ENCODE measurements at regions not wholly inside any gene's neighbourhood (a gene's known extent, or its start where the extent isn't known, plus 50 kb on each side); places are given as distances from the start of the nearest gene placed in this dataset.
"Not testable (repeated sequence)": the region's sequence is repeated elsewhere in the genome, so short reads cannot be mapped to it uniquely, and the experiment has no call there.

DNA sequence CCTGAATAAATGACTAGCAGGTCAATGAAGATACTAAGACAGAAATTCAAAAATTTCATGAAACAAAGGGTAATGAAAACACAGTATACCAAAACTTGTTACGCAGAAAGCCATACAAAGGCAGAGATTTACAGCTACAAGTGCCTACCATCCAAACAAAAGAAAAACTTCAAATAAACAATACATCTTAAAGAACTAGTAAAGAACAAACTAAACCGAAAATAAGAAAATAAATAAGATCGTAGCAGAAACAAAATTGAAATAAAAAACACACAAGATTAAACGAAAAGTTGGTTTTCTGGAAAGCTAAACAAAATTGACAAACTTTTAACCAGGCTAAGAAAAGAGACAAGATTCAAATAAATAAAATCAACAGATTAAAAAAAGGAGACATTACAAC, 51.5 kb downstream of the VPREB1 start:
- H3K27me3 ChIP-seq; intact Hi-C loops (cut with DNase I); H3K4me3 ChIP-seq; H3K9me3 ChIP-seq; H3K27ac ChIP-seq; H3K36me3 ChIP-seq; DNase-seq; H3K4me1 ChIP-seq; ATAC-seq: not testable (repeated sequence)

GRCh38 chr22:22297159-22297793, 52.7 kb downstream of the VPREB1 start:
- H3K36me3 ChIP-seq; H3K27me3 ChIP-seq; ATAC-seq; H3K9me3 ChIP-seq; intact Hi-C loops (cut with DNase I); H3K4me1 ChIP-seq: not testable (repeated sequence)
- H3K4me3 ChIP-seq, result peak overlapping the region; percentile 95
- peak overlapping the region; percentile 24 for H3K27ac ChIP-seq
- DNase-seq, result peak; percentile 66

- intact Hi-C loops (cut with DNase I), result not testable (repeated sequence)
- DNase-seq, result peak; percentile 89
- H3K27ac ChIP-seq, result peak overlapping the region; percentile 84
Observed at GRCh38 chr22:22297794-22298653, 53.4 kb downstream of the VPREB1 start.

GRCh38 chr22:22298654-22299009, 54.0 kb downstream of the VPREB1 start:
- not testable (repeated sequence) for H3K9me3 ChIP-seq, ATAC-seq

More at GRCh38 chr22:22297794-22298653, 53.4 kb downstream of the VPREB1 start:
- not testable (repeated sequence) for H3K9me3 ChIP-seq, H3K36me3 ChIP-seq, H3K4me1 ChIP-seq, H3K27me3 ChIP-seq
- ATAC-seq, result peak; percentile 100
- H3K4me3 ChIP-seq, result peak overlapping the region; percentile 95
- peak; percentile 21 for TF ChIP-seq CTCF (IDR thresholded peaks at IDR 0.05)

GRCh38 chr22:22300511-22300910, 55.9 kb downstream of the VPREB1 start:
- H3K36me3 ChIP-seq; DNase-seq; intact Hi-C loops (cut with DNase I): not testable (repeated sequence)

More at GRCh38 chr22:22298654-22299009, 54.0 kb downstream of the VPREB1 start:
- intact Hi-C loops (cut with DNase I); H3K27me3 ChIP-seq; H3K36me3 ChIP-seq; DNase-seq; H3K4me1 ChIP-seq: not testable (repeated sequence)
- Histone ChIP-seq H3K27ac (peak overlapping the region; percentile 84), H3K4me3 (peak overlapping the region; percentile 95)

GRCh38 chr22:22300946-22301345, 56.4 kb downstream of the VPREB1 start:
- H3K9me3 ChIP-seq; H3K27me3 ChIP-seq; DNase-seq; intact Hi-C loops (cut with DNase I); ATAC-seq; H3K27ac ChIP-seq; H3K4me3 ChIP-seq; H3K4me1 ChIP-seq: not testable (repeated sequence)
- H3K36me3 ChIP-seq, result peaks cover 11% of the 10 kb centered on the region

More at GRCh38 chr22:22300511-22300910, 55.9 kb downstream of the VPREB1 start:
- not testable (repeated sequence) for H3K4me3 ChIP-seq, ATAC-seq, H3K27ac ChIP-seq, H3K27me3 ChIP-seq, H3K9me3 ChIP-seq, H3K4me1 ChIP-seq

- H3K27ac ChIP-seq, result no peak overlapping the region
- ATAC-seq, result no peak
- no peak for DNase-seq
- H3K27me3 ChIP-seq, result no peaks in the 10 kb centered on the region
- no peaks in the 10 kb centered on the region for H3K9me3 ChIP-seq
- peaks cover 40% of the 10 kb centered on the region for H3K36me3 ChIP-seq
- TF ChIP-seq CTCF (IDR thresholded peaks at IDR 0.05), result no peak
- H3K4me1 ChIP-seq, result no peaks in the 10 kb centered on the region
- intact Hi-C loops (cut with DNase I), result no loop called here
- H3K4me3 ChIP-seq, result no peak overlapping the region
Observed at GRCh38 chr22:22316589-22316988, 72.0 kb downstream of the VPREB1 start.

DNA sequence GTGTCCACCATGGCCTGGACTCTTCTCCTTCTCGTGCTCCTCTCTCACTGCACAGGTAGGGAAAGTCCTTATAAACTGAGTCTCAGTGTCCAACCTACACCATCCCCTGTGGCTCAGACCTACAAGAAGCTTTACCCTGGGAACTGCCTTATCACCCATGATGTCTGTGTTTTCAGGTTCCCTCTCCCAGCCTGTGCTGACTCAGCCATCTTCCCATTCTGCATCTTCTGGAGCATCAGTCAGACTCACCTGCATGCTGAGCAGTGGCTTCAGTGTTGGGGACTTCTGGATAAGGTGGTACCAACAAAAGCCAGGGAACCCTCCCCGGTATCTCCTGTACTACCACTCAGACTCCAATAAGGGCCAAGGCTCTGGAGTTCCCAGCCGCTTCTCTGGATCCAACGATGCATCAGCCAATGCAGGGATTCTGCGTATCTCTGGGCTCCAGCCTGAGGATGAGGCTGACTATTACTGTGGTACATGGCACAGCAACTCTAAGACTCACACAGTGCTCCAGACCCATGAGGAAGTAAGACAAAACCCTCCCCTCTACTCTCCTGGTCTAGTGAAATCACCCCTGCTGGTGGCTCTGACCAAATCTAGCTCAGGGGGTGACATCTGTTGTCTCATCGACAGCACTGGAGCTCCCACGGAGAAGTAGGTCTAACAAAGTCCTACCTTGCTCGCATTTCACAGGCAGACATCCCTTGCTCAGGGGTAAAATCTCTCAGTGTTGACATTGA, 74.3 kb downstream of the VPREB1 start:
- Histone ChIP-seq H3K4me3 (no peak overlapping the region), H3K4me1 (no peaks in the 10 kb centered on the region), H3K27ac (no peak overlapping the region), H3K36me3 (peaks cover 40% of the 10 kb centered on the region), H3K27me3 (no peaks in the 10 kb centered on the region), H3K9me3 (no peaks in the 10 kb centered on the region)
- no peak for TF ChIP-seq CTCF (IDR thresholded peaks at IDR 0.05)
- DNase-seq (no peak), ATAC-seq (no peak)
- intact Hi-C loops (cut with DNase I), result no loop called here

Measured in upper lobe of right lung (tissue), 1 donor.